ENCODE measurements at regions not wholly inside any gene's neighbourhood (a gene's known extent, or its start where the extent isn't known, plus 50 kb on each side); places are given as distances from the start of the nearest gene placed in this dataset.

- no peaks in the 10 kb centered on the region for H3K4me1 ChIP-seq
- no peaks in the 10 kb centered on the region for H3K27me3 ChIP-seq
- H3K27ac ChIP-seq: no peak overlapping the region
- no peak for TF ChIP-seq EP300 (IDR thresholded peaks at IDR 0.05; ENCODE audit: low read depth)
- no peak for TF ChIP-seq POLR2AphosphoS5 (IDR thresholded peaks at IDR 0.05)
- no peak for TF ChIP-seq POLR2A (IDR thresholded peaks at IDR 0.05)
- no peak for TF ChIP-seq CTCF (IDR thresholded peaks at IDR 0.05)
- H3K9me3 ChIP-seq: no peaks in the 10 kb centered on the region
- no peaks in the 10 kb centered on the region for H3K36me3 ChIP-seq
- DNase-seq: no peak
- H3K4me3 ChIP-seq: no peak overlapping the region
- in situ Hi-C loops (cut with MboI; ENCODE audit: low pct_ligation_motif_present in 1 of 4, low pct_unique_long_range_greater_than_20kb in 1 of 4, low sequenced_read_pairs in 3 of 4): no loop called here
- intact Hi-C loops (cut with DNase I; ENCODE audit: low total_unique reads): no loop called here
- WGBS, 2 donors (ENCODE audit: low coverage in 1 of 2): 51 to 79% methylated on average over 4 of the region's 4 CpGs
Observed at GRCh38 chr3:117168896-117169295, 459.3 kb downstream of the TUSC7 start.

GRCh38 chr3:117170094-117170493, 460.5 kb downstream of the TUSC7 start:
- Histone ChIP-seq H3K4me1 (no peaks in the 10 kb centered on the region), H3K9me3 (no peaks in the 10 kb centered on the region), H3K4me3 (no peak overlapping the region), H3K27me3 (no peaks in the 10 kb centered on the region), H3K27ac (no peak overlapping the region), H3K36me3 (no peaks in the 10 kb centered on the region)
- no peak for TF ChIP-seq POLR2AphosphoS5 (IDR thresholded peaks at IDR 0.05)
- no peak for TF ChIP-seq CTCF (IDR thresholded peaks at IDR 0.05)
- TF ChIP-seq EP300 (IDR thresholded peaks at IDR 0.05; ENCODE audit: low read depth): no peak
- TF ChIP-seq POLR2A (IDR thresholded peaks at IDR 0.05): no peak
- intact Hi-C loops (cut with DNase I; ENCODE audit: low total_unique reads): no loop called here
- DNase-seq: no peak
- in situ Hi-C loops (cut with MboI; ENCODE audit: low pct_ligation_motif_present in 1 of 4, low pct_unique_long_range_greater_than_20kb in 1 of 4, low sequenced_read_pairs in 3 of 4): no loop called here

- no peak overlapping the region for H3K4me3 ChIP-seq
- no peak overlapping the region for H3K27ac ChIP-seq
- in situ Hi-C loops (cut with MboI; ENCODE audit: low pct_ligation_motif_present in 1 of 4, low pct_unique_long_range_greater_than_20kb in 1 of 4, low sequenced_read_pairs in 3 of 4) (no loop called here), intact Hi-C loops (cut with DNase I; ENCODE audit: low total_unique reads) (no loop called here)
- TF ChIP-seq POLR2A (IDR thresholded peaks at IDR 0.05) (no peak), POLR2AphosphoS5 (IDR thresholded peaks at IDR 0.05) (no peak), EP300 (IDR thresholded peaks at IDR 0.05; ENCODE audit: low read depth) (no peak), CTCF (IDR thresholded peaks at IDR 0.05) (no peak)
- no peaks in the 10 kb centered on the region for H3K36me3 ChIP-seq
- no peaks in the 10 kb centered on the region for H3K9me3 ChIP-seq
- H3K27me3 ChIP-seq: no peaks in the 10 kb centered on the region
- no peaks in the 10 kb centered on the region for H3K4me1 ChIP-seq
- DNase-seq: no peak
Observed at GRCh38 chr3:117171124-117171523, 461.5 kb downstream of the TUSC7 start.

- H3K9me3 ChIP-seq: no peaks in the 10 kb centered on the region
- TF ChIP-seq POLR2AphosphoS5 (IDR thresholded peaks at IDR 0.05): no peak
- TF ChIP-seq POLR2A (IDR thresholded peaks at IDR 0.05): no peak
- no peak for TF ChIP-seq CTCF (IDR thresholded peaks at IDR 0.05)
- no peak for TF ChIP-seq EP300 (IDR thresholded peaks at IDR 0.05; ENCODE audit: low read depth)
- WGBS, 2 donors (ENCODE audit: low coverage in 1 of 2): 62 to 93% methylated on average over 1 of the region's 1 CpG
- DNase-seq: no peak
- H3K4me3 ChIP-seq: no peak overlapping the region
- no peak overlapping the region for H3K27ac ChIP-seq
- no peaks in the 10 kb centered on the region for H3K36me3 ChIP-seq
- H3K4me1 ChIP-seq: no peaks in the 10 kb centered on the region
- in situ Hi-C loops (cut with MboI; ENCODE audit: low pct_ligation_motif_present in 1 of 4, low pct_unique_long_range_greater_than_20kb in 1 of 4, low sequenced_read_pairs in 3 of 4): no loop called here
- no peaks in the 10 kb centered on the region for H3K27me3 ChIP-seq
- intact Hi-C loops (cut with DNase I; ENCODE audit: low total_unique reads): no loop called here
Observed at GRCh38 chr3:117172426-117172825, 462.8 kb downstream of the TUSC7 start.

All from transverse colon (tissue), 4 donors.